ENCODE measurements at regions not wholly inside any gene's neighbourhood (a gene's known extent, or its start where the extent isn't known, plus 50 kb on each side); places are given as distances from the start of the nearest gene placed in this dataset.

DNA sequence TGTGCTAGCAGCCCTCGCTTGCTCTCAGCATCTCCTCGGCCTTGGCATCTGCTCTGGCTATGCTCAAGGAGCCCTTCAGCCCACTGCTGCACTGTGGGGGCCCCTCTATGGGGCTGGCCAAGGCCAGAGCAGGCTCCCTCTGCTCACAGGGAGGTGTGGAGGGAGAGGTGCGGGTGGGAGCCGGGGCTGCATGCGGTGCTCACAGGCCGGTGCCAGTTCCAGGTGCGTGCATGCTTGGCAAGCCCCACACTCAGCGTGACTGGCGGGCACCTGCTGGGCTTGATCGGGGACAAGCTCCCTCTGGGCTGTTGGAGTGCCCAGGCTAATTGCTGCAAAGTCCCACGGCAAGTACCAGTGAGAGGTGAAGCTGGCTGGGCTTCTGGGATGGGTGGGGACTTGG lies 170.5 kb downstream of the TRIM36 start:
- peak in 1 of 5 donors; percentile 28 for DNase-seq
- H3K27ac ChIP-seq = no peak overlapping the region
- TF ChIP-seq EP300 (IDR thresholded peaks at IDR 0.05) = no peak
- TF ChIP-seq, protein P1, sequence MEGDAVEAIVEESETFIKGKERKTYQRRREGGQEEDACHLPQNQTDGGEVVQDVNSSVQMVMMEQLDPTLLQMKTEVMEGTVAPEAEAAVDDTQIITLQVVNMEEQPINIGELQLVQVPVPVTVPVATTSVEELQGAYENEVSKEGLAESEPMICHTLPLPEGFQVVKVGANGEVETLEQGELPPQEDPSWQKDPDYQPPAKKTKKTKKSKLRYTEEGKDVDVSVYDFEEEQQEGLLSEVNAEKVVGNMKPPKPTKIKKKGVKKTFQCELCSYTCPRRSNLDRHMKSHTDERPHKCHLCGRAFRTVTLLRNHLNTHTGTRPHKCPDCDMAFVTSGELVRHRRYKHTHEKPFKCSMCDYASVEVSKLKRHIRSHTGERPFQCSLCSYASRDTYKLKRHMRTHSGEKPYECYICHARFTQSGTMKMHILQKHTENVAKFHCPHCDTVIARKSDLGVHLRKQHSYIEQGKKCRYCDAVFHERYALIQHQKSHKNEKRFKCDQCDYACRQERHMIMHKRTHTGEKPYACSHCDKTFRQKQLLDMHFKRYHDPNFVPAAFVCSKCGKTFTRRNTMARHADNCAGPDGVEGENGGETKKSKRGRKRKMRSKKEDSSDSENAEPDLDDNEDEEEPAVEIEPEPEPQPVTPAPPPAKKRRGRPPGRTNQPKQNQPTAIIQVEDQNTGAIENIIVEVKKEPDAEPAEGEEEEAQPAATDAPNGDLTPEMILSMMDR (IDR thresholded peaks at IDR 0.05) = no peak
- TF ChIP-seq POLR2A (IDR thresholded peaks at IDR 0.05) = no peak

GRCh38 chr5:114989512-114989911 lies 180.2 kb downstream of the TRIM36 start:
- 71 to 79% (median 73%) methylated on average over 3 to 10 of the region's 10 CpGs for WGBS, 3 donors
- intact Hi-C loops (cut with DNase I) = no loop called here

More for the DNA sequence above, 170.5 kb downstream of the TRIM36 start:
- intact Hi-C loops (cut with DNase I) = no loop called here
- no peaks in the 10 kb centered on the region for H3K9me3 ChIP-seq
- H3K27me3 ChIP-seq = no peaks in the 10 kb centered on the region
- no peaks in the 10 kb centered on the region for H3K36me3 ChIP-seq
- WGBS, 3 donors = 89 to 92% (median 90%) methylated on average over 8 to 11 of the region's 11 CpGs
- no peak overlapping the region for H3K4me3 ChIP-seq
- H3K4me1 ChIP-seq (ENCODE audit: insufficient read depth) = no peaks in the 10 kb centered on the region

GRCh38 chr5:114988096-114988495 lies 181.6 kb downstream of the TRIM36 start:
- TF ChIP-seq, protein P1 (IDR thresholded peaks at IDR 0.05) = no peak
- intact Hi-C loops (cut with DNase I) = no loop called here
- no peak overlapping the region for H3K4me3 ChIP-seq
- DNase-seq = no peak
- H3K9me3 ChIP-seq = no peaks in the 10 kb centered on the region
- H3K4me1 ChIP-seq (ENCODE audit: insufficient read depth) = no peaks in the 10 kb centered on the region
- no peaks in the 10 kb centered on the region for H3K36me3 ChIP-seq
- WGBS, 3 donors = 55 to 76% (median 69%) methylated on average over 2 of the region's 2 CpGs
- H3K27ac ChIP-seq = no peak overlapping the region
- no peaks in the 10 kb centered on the region for H3K27me3 ChIP-seq

More at GRCh38 chr5:114989512-114989911, 180.2 kb downstream of the TRIM36 start:
- TF ChIP-seq POLR2A (IDR thresholded peaks at IDR 0.05) (no peak), EP300 (IDR thresholded peaks at IDR 0.05) (no peak)
- TF ChIP-seq, protein P1 (IDR thresholded peaks at IDR 0.05) = no peak
- no peaks in the 10 kb centered on the region for H3K36me3 ChIP-seq
- H3K4me3 ChIP-seq = no peak overlapping the region
- no peak overlapping the region for H3K27ac ChIP-seq
- H3K27me3 ChIP-seq = no peaks in the 10 kb centered on the region
- no peak for DNase-seq
- no peaks in the 10 kb centered on the region for H3K9me3 ChIP-seq
- no peaks in the 10 kb centered on the region for H3K4me1 ChIP-seq (ENCODE audit: insufficient read depth)

GRCh38 chr5:114984796-114985195 lies 184.9 kb downstream of the TRIM36 start:
- WGBS, 3 donors = 82% methylated on average over 2 of the region's 2 CpGs
- no peaks in the 10 kb centered on the region for H3K36me3 ChIP-seq
- no peak for TF ChIP-seq EP300 (IDR thresholded peaks at IDR 0.05)
- TF ChIP-seq POLR2A (IDR thresholded peaks at IDR 0.05) = no peak
- TF ChIP-seq, protein P1 (IDR thresholded peaks at IDR 0.05) = no peak
- intact Hi-C loops (cut with DNase I) = no loop called here
- no peaks in the 10 kb centered on the region for H3K27me3 ChIP-seq
- no peaks in the 10 kb centered on the region for H3K4me1 ChIP-seq (ENCODE audit: insufficient read depth)
- no peak overlapping the region for H3K4me3 ChIP-seq
- DNase-seq = no peak
- no peak overlapping the region for H3K27ac ChIP-seq
- H3K9me3 ChIP-seq = no peaks in the 10 kb centered on the region

DNA sequence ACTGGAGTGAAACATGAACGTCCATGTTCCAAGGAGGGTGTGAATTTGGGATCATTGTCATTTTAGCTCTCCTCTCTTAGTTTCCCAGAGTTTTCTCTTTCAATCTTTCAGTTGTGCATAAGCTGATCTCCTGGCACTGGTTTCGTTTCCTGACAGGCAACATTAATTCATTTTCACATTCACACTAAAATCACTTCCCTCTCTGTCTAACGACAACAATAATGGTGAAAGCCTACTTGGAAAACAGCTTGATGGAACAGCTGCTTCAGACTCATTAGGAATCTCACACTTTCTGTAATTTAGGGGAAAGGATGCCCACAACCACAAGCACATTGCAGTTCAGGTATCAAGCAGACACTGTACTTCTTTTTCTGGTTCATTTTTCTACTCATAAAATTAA lies 188.6 kb downstream of the TRIM36 start:
- DNase-seq = no peak
- 58 to 67% (median 64%) methylated on average over 3 of the region's 3 CpGs for WGBS, 3 donors
- H3K36me3 ChIP-seq = no peaks in the 10 kb centered on the region
- no peaks in the 10 kb centered on the region for H3K27me3 ChIP-seq
- no peaks in the 10 kb centered on the region for H3K4me1 ChIP-seq (ENCODE audit: insufficient read depth)
- no peaks in the 10 kb centered on the region for H3K9me3 ChIP-seq
- H3K27ac ChIP-seq = no peak overlapping the region
- TF ChIP-seq EP300 (IDR thresholded peaks at IDR 0.05) = no peak
- TF ChIP-seq POLR2A (IDR thresholded peaks at IDR 0.05) = no peak
- TF ChIP-seq, protein P1 (IDR thresholded peaks at IDR 0.05) = no peak
- intact Hi-C loops (cut with DNase I) = no loop called here
- H3K4me3 ChIP-seq = no peak overlapping the region
